MCF 10A (cell line): ENCODE measurements at regions not wholly inside any gene's neighbourhood (a gene's known extent, or its start where the extent isn't known, plus 50 kb on each side); places are given as distances from the start of the nearest gene placed in this dataset.

Experiments
- BruUV-seq: library from RNA; stranded (reverse); fragments of 400-500 nt; replicated peaks from 2 replicates; lab custom pipeline; 2021; lab: Mats Ljungman, UMichigan
- CTCF ChIA-PET: fragments of 300-600 bp; sonication (Branson Sonifier 250); formaldehyde crosslinking; extraction: SDS; loops from one replicate; lab custom pipeline; 2021; ENCODE audit warnings: antibody characterized with exemption, inconsistent platforms; lab: Yijun Ruan, JAX
- POLR2A ChIA-PET: fragments of 300-600, 350-650 bp; sonication (Branson Sonifier 250); formaldehyde crosslinking; extraction: SDS; loops from one replicate; lab custom pipeline; 2020; ENCODE audit warnings: antibody characterized with exemption, inconsistent platforms; lab: Yijun Ruan, JAX
- DNase-seq: peaks from one replicate; pipeline ENCODE4 v3.0.0-alpha.2; 2018; ENCODE audit not compliant: unreplicated experiment
- H3K27ac Mint-ChIP-seq: one replicate; pipeline ENCODE4 v1.8.0; 2022; ENCODE audit warnings: mild to moderate bottlenecking, low read depth, mixed read lengths; ENCODE audit not compliant: unreplicated experiment
- H3K27me3 Mint-ChIP-seq: one replicate; pipeline ENCODE4 v1.8.0; 2022; ENCODE audit warnings: mixed read lengths; ENCODE audit not compliant: insufficient read depth, unreplicated experiment
- H3K36me3 Mint-ChIP-seq: one replicate; pipeline ENCODE4 v1.8.0; 2022; ENCODE audit warnings: mild to moderate bottlenecking, moderate library complexity, mixed read lengths; ENCODE audit not compliant: insufficient read depth, unreplicated experiment
- H3K4me1 Mint-ChIP-seq: one replicate; pipeline ENCODE4 v1.8.0; 2022; ENCODE audit warnings: mixed read lengths; ENCODE audit not compliant: insufficient read depth, unreplicated experiment
- H3K4me3 Mint-ChIP-seq: one replicate; pipeline ENCODE4 v1.8.0; 2022; ENCODE audit warnings: mild to moderate bottlenecking, moderate library complexity, mixed read lengths; ENCODE audit not compliant: unreplicated experiment
- H3K9me3 Mint-ChIP-seq: one replicate; pipeline ENCODE4 v1.8.0; 2022; ENCODE audit warnings: mixed read lengths; ENCODE audit not compliant: unreplicated experiment
- CTCF ChIP-seq: fragments of 200-600 bp; IDR thresholded peaks from one replicate; pipeline ENCODE4 v1.8.0; 2022; ENCODE audit warnings: antibody characterized with exemption, mild to moderate bottlenecking; ENCODE audit not compliant: unreplicated experiment
- intact Hi-C: fragments of 100-400 bp; cut with micrococcal nuclease; formaldehyde crosslinking; loops from 2 replicates; pipeline ENCODE4 v1.14.1; 2022

- Mint-ChIP-seq H3K27ac (no peak overlapping the region), H3K36me3 (no peaks in the 10 kb centered on the region), H3K4me1 (peaks cover 16% of the 10 kb centered on the region), H3K4me3 (no peak overlapping the region), H3K27me3 (no peaks in the 10 kb centered on the region), H3K9me3 (peaks cover 8% of the 10 kb centered on the region)
- intact Hi-C loops, result loop anchor here (2.0 to 5.0 kb wide), 3 partner anchors 105 to 870 kb away; no protein-coding TSS in a partner anchor
- no TSS peak for BruUV-seq
- POLR2A ChIA-PET, result interaction anchor here (0.6 kb wide), 1 partner anchor 55 kb away, joined by 3 read pairs; no protein-coding TSS in a partner anchor
- DNase-seq, result no peak
- CTCF ChIA-PET, result interaction anchor here (1.3 to 2.1 kb wide), 2 partner anchors 104 to 349 kb away, joined by 3 to 9 read pairs; no protein-coding TSS in a partner anchor
- no peak for TF ChIP-seq CTCF
Observed at GRCh38 chr21:25387665-25388064, 219.6 kb downstream of the MRPL39 start.

- Mint-ChIP-seq H3K36me3 (no peaks in the 10 kb centered on the region), H3K9me3 (peaks cover 7% of the 10 kb centered on the region), H3K27ac (no peak overlapping the region), H3K27me3 (no peaks in the 10 kb centered on the region), H3K4me3 (no peak overlapping the region), H3K4me1 (peaks cover 12% of the 10 kb centered on the region)
- CTCF ChIA-PET, result interaction anchor here (0.5 to 1.6 kb wide), 19 partner anchors 9 to 1589 kb away, joined by 3 to 7 read pairs (median 3); no protein-coding TSS in a partner anchor
- TF ChIP-seq CTCF, result peak; percentile 73
- POLR2A ChIA-PET, result interaction anchor here (0.7 kb wide), 1 partner anchor 609 kb away, joined by 3 read pairs; no protein-coding TSS in a partner anchor
- intact Hi-C loops, result loop anchor here (1.0 to 5.0 kb wide), 5 partner anchors 36 to 869 kb away; no protein-coding TSS in a partner anchor
- BruUV-seq, result no TSS peak
- peak; percentile 75 for DNase-seq
Observed at GRCh38 chr21:25385911-25386474, 221.3 kb downstream of the MRPL39 start.

GRCh38 chr21:25385341-25385740 lies 221.9 kb downstream of the MRPL39 start:
- peaks cover 12% of the 10 kb centered on the region for H3K4me1 Mint-ChIP-seq
- no TSS peak for BruUV-seq

More at GRCh38 chr21:25385341-25385740, 221.9 kb downstream of the MRPL39 start:
- Mint-ChIP-seq H3K36me3 (no peaks in the 10 kb centered on the region), H3K4me3 (no peak overlapping the region), H3K27me3 (no peaks in the 10 kb centered on the region), H3K9me3 (peaks cover 7% of the 10 kb centered on the region), H3K27ac (no peak overlapping the region)
- POLR2A ChIA-PET, result interaction anchor here (0.5 kb wide), 1 partner anchor 487 kb away, joined by 7 read pairs; no protein-coding TSS in a partner anchor
- CTCF ChIA-PET, result interaction anchor here (0.5 to 1.6 kb wide), 15 partner anchors 9 to 1529 kb away, joined by 3 to 5 read pairs (median 3); no protein-coding TSS in a partner anchor
- intact Hi-C loops, result loop anchor here (5.0 kb wide), 1 partner anchor 868 kb away; no protein-coding TSS in a partner anchor
- no peak for DNase-seq
- TF ChIP-seq CTCF, result no peak
